A549 (cell line): ENCODE measurements at regions not wholly inside any gene's neighbourhood (a gene's known extent, or its start where the extent isn't known, plus 50 kb on each side); places are given as distances from the start of the nearest gene placed in this dataset.

Experiments
- ATAC-seq, 2 experiments: fragments of 200-7000 bp in 1 of 2; fragments of >200 bp in 1 of 2; cut with Nextera tagmentation in 1 of 2; cut with Tn5 transposase in 1 of 2; 3 replicates each; pipeline versions ENCODE4 v1.8.0 to v1.9.1; 2018 to 2020; ENCODE audit warnings: mild to moderate bottlenecking in 1 of 2, moderate library complexity in 1 of 2
- CTCF ChIA-PET: fragments of 300-600 bp; sonication (Branson Sonifier 250); formaldehyde crosslinking; extraction: SDS; loops from one replicate; lab custom pipeline; 2021; ENCODE audit warnings: antibody characterized with exemption, inconsistent platforms; lab: Yijun Ruan, JAX
- POLR2A ChIA-PET: fragments of 350-600 bp; formaldehyde crosslinking; extraction: SDS; loops from one replicate; lab custom pipeline; 2021; ENCODE audit warnings: antibody characterized with exemption, inconsistent platforms; lab: Yijun Ruan, JAX
- DNase-seq, 2 experiments: peaks; one replicate each; pipeline versions ENCODE4 v3.0.0 to v3.0.0-alpha.2; 2011 to 2016; ENCODE audit warnings: low read depth in 1 of 2, low spot score in 1 of 2
- FAIRE-seq: peaks from 2 replicates; lab custom pipeline; 2011; peaks lifted over from hg19 to GRCh38; lab: Jason Lieb, UNC
- H3K27ac ChIP-seq, 2 experiments: fragments of >200 bp; sonication (Bioruptor Twin); formaldehyde crosslinking; 3 replicates each; pipeline ENCODE4 v1.5.1; 2016 to 2017
- H3K4me1 ChIP-seq: fragments of >200 bp; sonication (Bioruptor Twin); formaldehyde crosslinking; 3 replicates; pipeline ENCODE4 v1.6.1; 2016
- H3K4me2 ChIP-seq: fragments of >200 bp; sonication (Bioruptor Twin); formaldehyde crosslinking; 3 replicates; pipeline ENCODE4 v1.6.1; 2016
- H3K4me3 ChIP-seq: fragments of >200 bp; sonication (Bioruptor Twin); formaldehyde crosslinking; 3 replicates; pipeline ENCODE4 v1.5.1; 2016
- H3K9me3 ChIP-seq: fragments of >200 bp; sonication (Bioruptor Twin); formaldehyde crosslinking; 3 replicates; pipeline ENCODE4 v1.6.1; 2016
- ATOH8 ChIP-seq: fragments of 250-450 bp; sonication (Bioruptor Pico); IDR thresholded peaks from 2 replicates; pipeline ENCODE4 v1.5.0; 2020; ENCODE audit warnings: low read depth, mild to moderate bottlenecking, moderate library complexity
- CBX8 ChIP-seq: fragments of 200-600 bp; sonication (generic); IDR thresholded peaks from 2 replicates; pipeline ENCODE4 v1.6.1; 2016
- EP300 ChIP-seq, 2 experiments: fragments of >200 bp; sonication (Bioruptor Twin); formaldehyde crosslinking; IDR thresholded peaks; 2 replicates in 1 of 2; 3 replicates in 1 of 2; pipeline ENCODE4 v1.6.1; 2016 to 2017
- FOSB ChIP-seq: fragments of 250-450 bp; sonication (Bioruptor Pico); IDR thresholded peaks from 2 replicates; pipeline ENCODE4 v1.5.0; 2020; ENCODE audit warnings: mild to moderate bottlenecking, moderate library complexity
- FOXS1 ChIP-seq: fragments of 250-450 bp; sonication (Bioruptor Pico); IDR thresholded peaks from 2 replicates; pipeline ENCODE4 v1.5.0; 2020; ENCODE audit warnings: mild to moderate bottlenecking, moderate library complexity
- HEYL ChIP-seq: fragments of 250-450 bp; sonication (Bioruptor Pico); IDR thresholded peaks from 2 replicates; pipeline ENCODE4 v1.8.0; 2021; ENCODE audit warnings: mild to moderate bottlenecking, moderate library complexity
- HMGXB4 ChIP-seq: fragments of 250-450 bp; sonication (Bioruptor Pico); IDR thresholded peaks from 2 replicates; pipeline ENCODE4 v1.5.0; 2021; ENCODE audit warnings: mild to moderate bottlenecking, moderate library complexity, borderline replicate concordance
- HOXB5 ChIP-seq: fragments of 250-450 bp; sonication (Bioruptor Pico); IDR thresholded peaks from 2 replicates; pipeline ENCODE4 v1.5.0; 2020; ENCODE audit warnings: mild to moderate bottlenecking, moderate library complexity
- KDM1A ChIP-seq: fragments of 200-600 bp; sonication (generic); IDR thresholded peaks from 2 replicates; pipeline ENCODE4 v1.6.1; 2016; ENCODE audit warnings: low read depth, mild to moderate bottlenecking
- MAFK ChIP-seq: fragments of 450-650 bp; IDR thresholded peaks from 2 replicates; pipeline ENCODE4 v1.6.1; 2014; ENCODE audit not compliant: partially characterized antibody
- MYC ChIP-seq: IDR thresholded peaks from 2 replicates; pipeline ENCODE4 v1.6.1; 2012; ENCODE audit warnings: mild to moderate bottlenecking, inconsistent platforms, low read length, improper control_type of control experiment, borderline replicate concordance
- NFE2L2 ChIP-seq: fragments of 150-350 bp; conservative IDR thresholded peaks from 2 replicates; pipeline ENCODE4 v1.6.1; 2014; ENCODE audit warnings: low read length
- NR3C1 ChIP-seq: fragments of >200 bp; sonication (Bioruptor Twin); formaldehyde crosslinking; IDR thresholded peaks from 3 replicates; pipeline ENCODE4 v1.6.1; 2017
- PBX3 ChIP-seq: IDR thresholded peaks from 2 replicates; pipeline ENCODE4 v1.6.1; 2012
- POLR2AphosphoS2 ChIP-seq: conservative IDR thresholded peaks from 2 replicates; pipeline ENCODE4 v1.6.1; 2012; ENCODE audit warnings: low read length, improper control_type of control experiment, inconsistent platforms
- RAD21 ChIP-seq, 2 experiments: fragments of >200 bp in 1 of 2; sonication (Bioruptor Twin) in 1 of 2; formaldehyde crosslinking in 1 of 2; IDR thresholded peaks in 1 of 2; conservative IDR thresholded peaks in 1 of 2; 2 replicates in 1 of 2; 3 replicates in 1 of 2; pipeline ENCODE4 v1.6.1; 2012 to 2018; ENCODE audit warnings: inconsistent platforms in 1 of 2
- RARB ChIP-seq: fragments of 250-450 bp; sonication (Bioruptor Pico); IDR thresholded peaks from 2 replicates; pipeline ENCODE4 v1.8.0; 2021; ENCODE audit warnings: mild to moderate bottlenecking, moderate library complexity
- RCOR1 ChIP-seq: fragments of 150-350 bp; IDR thresholded peaks from 2 replicates; pipeline ENCODE4 v1.6.1; 2014; ENCODE audit warnings: antibody characterized with exemption, low read length, low read depth
- REST ChIP-seq: fragments of 200-600 bp; sonication (generic); IDR thresholded peaks from 2 replicates; pipeline ENCODE4 v1.6.1; 2016; ENCODE audit warnings: antibody characterized with exemption, mild to moderate bottlenecking, moderate library complexity
- SREBF2 ChIP-seq: fragments of 450-650 bp; IDR thresholded peaks from 2 replicates; pipeline ENCODE4 v1.6.1; 2014; ENCODE audit warnings: mild to moderate bottlenecking, moderate library complexity
- USF2 ChIP-seq: fragments of 450-650 bp; IDR thresholded peaks from 2 replicates; pipeline ENCODE4 v1.6.1; 2014; ENCODE audit warnings: antibody characterized with exemption
- ZSCAN20 ChIP-seq: fragments of 250-450 bp; sonication (Bioruptor Pico); IDR thresholded peaks from 2 replicates; pipeline ENCODE4 v1.8.0; 2022; ENCODE audit warnings: mild to moderate bottlenecking, moderate library complexity
- WGBS: methylation state at CpG from one replicate; pipeline ENCODE4 v1.1.6; 2017; ENCODE audit errors: missing lambda C conversion rate; 5-methylcytosine and 5-hydroxymethylcytosine counted together

- no peaks in the 10 kb centered on the region for H3K9me3 ChIP-seq
- FAIRE-seq (no peak), ATAC-seq (no peak), DNase-seq (no peak)
- WGBS: 4% methylated on average over 1 of the region's 1 CpG
- no peak overlapping the region for H3K4me3 ChIP-seq
- CTCF ChIA-PET: no interaction called here
- POLR2A ChIA-PET: no interaction called here
- no peak for TF ChIP-seq MAFK
- TF ChIP-seq SREBF2: no peak
- no peak for TF ChIP-seq KDM1A
- no peak for TF ChIP-seq RARB (CRISPR knock-in tag)
- no peak for TF ChIP-seq HMGXB4 (CRISPR knock-in tag)
- TF ChIP-seq USF2: no peak
- no peak for TF ChIP-seq PBX3
- no peak for TF ChIP-seq HOXB5 (CRISPR knock-in tag)
- no peak for TF ChIP-seq FOXS1 (CRISPR knock-in tag)
- no peak for TF ChIP-seq REST
- no peak for TF ChIP-seq RCOR1
- no peak for TF ChIP-seq NR3C1
- no peak for TF ChIP-seq ATOH8
- no peak for TF ChIP-seq HEYL (CRISPR knock-in tag)
- no peak for TF ChIP-seq FOSB (CRISPR knock-in tag)
- TF ChIP-seq POLR2AphosphoS2: no peak
- TF ChIP-seq MYC: no peak
- TF ChIP-seq NFE2L2: no peak
- TF ChIP-seq CBX8: no peak
- TF ChIP-seq RAD21 (conservative IDR thresholded peaks at IDR 0.05 in 1 of 2, IDR thresholded peaks at IDR 0.05 in 1 of 2): no peak
- H3K27ac ChIP-seq: no peak overlapping the region
- H3K4me2 ChIP-seq: no peak overlapping the region
- no peaks in the 10 kb centered on the region for H3K4me1 ChIP-seq
Observed at GRCh38 chr13:55067946-55068345, 2039.3 kb downstream of the OLFM4 start.

- FAIRE-seq (no peak), DNase-seq (no peak), ATAC-seq (no peak)
- H3K4me2 ChIP-seq: no peak overlapping the region
- no peaks in the 10 kb centered on the region for H3K4me1 ChIP-seq
- POLR2A ChIA-PET: no interaction called here
- no peak overlapping the region for H3K4me3 ChIP-seq
- H3K27ac ChIP-seq: no peak overlapping the region
- H3K9me3 ChIP-seq: no peaks in the 10 kb centered on the region
- CTCF ChIA-PET: no interaction called here
- TF ChIP-seq EP300 (IDR thresholded peaks at IDR 0.05): no peak
- no peak for TF ChIP-seq ATOH8
- no peak for TF ChIP-seq ZSCAN20 (CRISPR knock-in tag)
- TF ChIP-seq REST: no peak
- TF ChIP-seq RCOR1: no peak
- TF ChIP-seq FOSB (CRISPR knock-in tag): no peak
- 41% methylated on average over 1 of the region's 1 CpG for WGBS
Observed at GRCh38 chr13:55069746-55070145, 2041.1 kb downstream of the OLFM4 start.
